MM.1S (cell line): ENCODE measurements at regions not wholly inside any gene's neighbourhood (a gene's known extent, or its start where the extent isn't known, plus 50 kb on each side); places are given as distances from the start of the nearest gene placed in this dataset.

Experiments used
- CTCF ChIP-seq: fragments of 300-600 bp; sonication (generic); IDR thresholded peaks from 2 replicates; pipeline ENCODE4 v1.5.1; 2016; ENCODE audit warnings: antibody characterized with exemption, low read length, mixed read lengths
- EZH2phosphoT487 ChIP-seq: fragments of 300-600 bp; sonication (generic); IDR thresholded peaks from 2 replicates; pipeline ENCODE4 v1.6.1; 2018; ENCODE audit warnings: antibody characterized with exemption, low read length

DNA sequence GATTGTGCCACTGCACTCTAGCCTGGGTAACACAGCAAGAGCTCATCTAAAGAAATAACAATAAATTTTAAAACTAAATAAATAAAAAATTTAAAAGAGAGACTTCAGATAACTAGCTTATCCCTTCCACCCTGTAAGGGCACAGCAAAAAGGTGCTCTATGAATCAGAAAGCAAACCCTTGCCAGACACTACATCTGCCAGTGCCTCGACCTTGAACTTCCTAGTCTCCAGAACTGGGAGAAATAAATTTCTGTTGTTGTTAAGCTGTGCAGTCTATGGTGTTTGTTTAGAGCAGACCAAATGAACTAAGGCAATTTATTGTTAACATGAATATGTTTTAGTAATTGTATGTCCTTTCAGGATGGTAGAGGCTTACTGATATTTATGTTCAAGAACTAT lies 174.9 kb upstream of the TRIM24 start:
- TF ChIP-seq CTCF (no peak), EZH2phosphoT487 (no peak)
